Heart left ventricle (tissue), 16 donors: ENCODE measurements at regions not wholly inside any gene's neighbourhood (a gene's known extent, or its start where the extent isn't known, plus 50 kb on each side); places are given as distances from the start of the nearest gene placed in this dataset.

ENCODE experiments used
- ATAC-seq, 4 donors: fragments of 200-7000 bp; cut with Tn5 transposase; one replicate each; pipeline ENCODE4 v1.9.1; 2020 to 2022; ENCODE audit warnings: moderate library complexity in 4 of 4, mild to moderate bottlenecking in 3 of 4, moderate number of reproducible peaks in 1 of 4
- DNase-seq, 5 donors: peaks; one replicate each; pipeline ENCODE4 v3.0.0-alpha.2; 2020
- H3K27ac ChIP-seq, 12 donors: fragments of 200-600 bp; sonication (generic) in 4 of 12; one replicate each; pipeline versions ENCODE4 v1.5.0 to v1.8.0; 2016 to 2022; ENCODE audit warnings: mild to moderate bottlenecking in 2 of 12
- H3K27me3 ChIP-seq, 9 donors: fragments of 200-600 bp; sonication (generic) in 2 of 9; one replicate each; pipeline versions ENCODE4 v1.5.1 to v1.8.0; 2016 to 2022; ENCODE audit warnings: mild to moderate bottlenecking in 3 of 9
- H3K36me3 ChIP-seq, 9 donors: fragments of 200-600 bp; sonication (generic) in 2 of 9; one replicate each; pipeline versions ENCODE4 v1.5.0 to v1.8.0; 2018 to 2022; ENCODE audit warnings: mild to moderate bottlenecking in 2 of 9
- H3K4me1 ChIP-seq, 12 donors: fragments of 200-600 bp; sonication (generic) in 4 of 12; one replicate each; pipeline versions ENCODE4 v1.5.0 to v1.8.0; 2016 to 2022; ENCODE audit warnings: mild to moderate bottlenecking in 3 of 12
- H3K4me3 ChIP-seq, 12 donors: fragments of 200-600 bp; sonication (generic) in 4 of 12; one replicate each; pipeline versions ENCODE4 v1.5.0 to v1.8.0; 2017 to 2022; ENCODE audit warnings: mild to moderate bottlenecking in 9 of 12, moderate library complexity in 4 of 12
- H3K9me3 ChIP-seq, 12 donors: fragments of 200-600 bp; sonication (generic) in 4 of 12; one replicate each; pipeline versions ENCODE4 v1.5.0 to v1.8.0; 2016 to 2022; ENCODE audit warnings: mild to moderate bottlenecking in 1 of 12
- CTCF ChIP-seq, 12 donors: fragments of 200-600 bp; sonication (generic) in 4 of 12; IDR thresholded peaks; one replicate each; pipeline versions ENCODE4 v1.5.0 to v1.8.0; 2018 to 2022; ENCODE audit warnings: antibody characterized with exemption in 12 of 12, mild to moderate bottlenecking in 5 of 12
- POLR2A ChIP-seq, 2 donors: fragments of 450-650 bp; IDR thresholded peaks; one replicate each; pipeline ENCODE4 v1.6.1; 2017; ENCODE audit warnings: antibody characterized with exemption in 2 of 2, mild to moderate bottlenecking in 2 of 2, moderate library complexity in 2 of 2
- WGBS, 4 donors: extraction: QIAGEN DNeasy Blood & Tissue Kit in 2 of 4; methylation state at CpG; one replicate each; pipeline versions ENCODE4 v1.1.5 to v1.1.7; 2013 to 2018; 5-methylcytosine and 5-hydroxymethylcytosine counted together
- intact Hi-C, 10 donors: fragments of 100-400 bp; cut with DNase I; formaldehyde crosslinking; loops; one replicate each; pipeline versions ENCODE4 v1.11.1 to v1.14.2; 2022
- donor health status: ischemic (EF 13 %, LVEDD 7.1; RV severe dilation, severe dysfunction).
- donor health status: healthy with polysubstance abuse.
- donor health status: DM: no; HTN: yes; CAD: no.
- donor health status: DM: no; HTN: no; CAD: no.
- donor health status: ischemic (EF 25% LVEDD 6.9; RV normal size, moderate dysfunction).
- donor health status: ischemic (EF 25% LVEDD 5.7; RV mildly dilated, moderate dysfunction).
- donor health status: healthy.
- donor health status: DM: yes; HTN: yes; CAD: no.
- donor health status: ischemic (EF 35%, LVEDD 5.7; RV mildly dilated, moderate dysfunction).
- donor health status: nonischemic (EF 11% LVEDD 7.7; RV severe dilation, severe dysfunction).
- donor health status: DM: yes; HTN: yes; CAD: no.
- donor health status: PGD.
- donor health status: ischemic (EF 29% LVEDD 5.4; RV normal size, mild dysfunction).
- donor health status: nonischemic (EF 23%, LVEDD 6.1; RV moderate dilation, normal function).

GRCh38 chr1:56298866-56299265, 280.5 kb downstream of the PLPP3 start:
- intact Hi-C loops = loop anchor here in 1 of 10 donors (10.0 kb wide), 1 partner anchor 104 kb away; no protein-coding TSS in a partner anchor
- no peak overlapping the region for H3K27ac ChIP-seq
- ATAC-seq (no peak), DNase-seq (no peak)
- 95 to 100% (median 99%) methylated on average over 2 of the region's 2 CpGs for WGBS, 4 donors
- H3K9me3 ChIP-seq = no peaks in the 10 kb centered on the region
- H3K27me3 ChIP-seq = no peaks in the 10 kb centered on the region
- no peak overlapping the region for H3K4me3 ChIP-seq
- H3K36me3 ChIP-seq = no peaks in the 10 kb centered on the region
- peaks cover 0 to 32% (median 11%) of the 10 kb centered on the region in 12 donors for H3K4me1 ChIP-seq
- no peak for TF ChIP-seq CTCF (IDR thresholded peaks at IDR 0.05)
- TF ChIP-seq POLR2A (IDR thresholded peaks at IDR 0.05) = no peak

GRCh38 chr1:56297904-56298303, 281.5 kb downstream of the PLPP3 start:
- TF ChIP-seq POLR2A (IDR thresholded peaks at IDR 0.05) (no peak), CTCF (IDR thresholded peaks at IDR 0.05) (no peak)
- Histone ChIP-seq H3K4me1 (peaks cover 0 to 22% (median 6%) of the 10 kb centered on the region in 12 donors), H3K27me3 (no peaks in the 10 kb centered on the region), H3K27ac (no peak overlapping the region), H3K4me3 (no peak overlapping the region), H3K36me3 (no peaks in the 10 kb centered on the region), H3K9me3 (no peaks in the 10 kb centered on the region)
- DNase-seq (no peak), ATAC-seq (no peak)
- intact Hi-C loops = loop anchor here in 2 of 10 donors (2.0 to 10.0 kb wide), 2 partner anchors 103 to 285 kb away; no protein-coding TSS in a partner anchor
- WGBS, 4 donors = 67 to 78% (median 76%) methylated on average over 2 of the region's 2 CpGs

- ATAC-seq (no peak), DNase-seq (no peak)
- WGBS, 4 donors = 69 to 74% (median 72%) methylated on average over 2 of the region's 2 CpGs
- TF ChIP-seq CTCF (IDR thresholded peaks at IDR 0.05) (no peak), POLR2A (IDR thresholded peaks at IDR 0.05) (no peak)
- Histone ChIP-seq H3K36me3 (no peaks in the 10 kb centered on the region), H3K9me3 (no peaks in the 10 kb centered on the region), H3K4me1 (peaks cover 0 to 20% (median 5%) of the 10 kb centered on the region in 12 donors), H3K4me3 (no peak overlapping the region), H3K27ac (no peak overlapping the region), H3K27me3 (no peaks in the 10 kb centered on the region)
- intact Hi-C loops = loop anchor here in 2 of 10 donors (2.0 to 10.0 kb wide), 2 partner anchors 102 to 286 kb away; no protein-coding TSS in a partner anchor
Observed at GRCh38 chr1:56297208-56297607, 282.2 kb downstream of the PLPP3 start.

- ATAC-seq = no peak
- intact Hi-C loops = loop anchor here in 2 of 10 donors (2.0 to 10.0 kb wide), 2 partner anchors 101 to 287 kb away; no protein-coding TSS in a partner anchor
- Histone ChIP-seq H3K27ac (no peak overlapping the region), H3K4me1 (peaks cover 0 to 29% (median 8%) of the 10 kb centered on the region in 12 donors), H3K4me3 (no peak overlapping the region), H3K9me3 (no peaks in the 10 kb centered on the region), H3K36me3 (no peaks in the 10 kb centered on the region), H3K27me3 (no peaks in the 10 kb centered on the region)
- WGBS, 4 donors = 78 to 99% (median 91%) methylated on average over 4 of the region's 4 CpGs
- no peak for DNase-seq
- TF ChIP-seq CTCF (IDR thresholded peaks at IDR 0.05) (no peak), POLR2A (IDR thresholded peaks at IDR 0.05) (no peak)
Observed at GRCh38 chr1:56295949-56296929, 283.1 kb downstream of the PLPP3 start.
